Liver (tissue), 7 donors: ENCODE measurements at regions not wholly inside any gene's neighbourhood (a gene's known extent, or its start where the extent isn't known, plus 50 kb on each side); places are given as distances from the start of the nearest gene placed in this dataset.

Source experiments
- DNase-seq: peaks from one replicate; pipeline ENCODE4 v3.0.0-alpha.2; 2017; ENCODE audit warnings: low spot score
- H3K27ac ChIP-seq, 2 donors: one replicate each; pipeline ENCODE4 v1.7.0; 2013; ENCODE audit warnings: inconsistent platforms in 2 of 2, low read length in 2 of 2, control low read depth in 1 of 2, low read depth in 1 of 2, mild to moderate bottlenecking in 1 of 2
- H3K27me3 ChIP-seq, 4 donors: one replicate each; pipeline versions ENCODE4 v1.6.1 to v1.7.0; 2013; ENCODE audit warnings: low read length in 3 of 4, inconsistent platforms in 1 of 4, mild to moderate bottlenecking in 1 of 4, moderate library complexity in 1 of 4; ENCODE audit not compliant: control insufficient read depth in 4 of 4, insufficient read depth in 4 of 4
- H3K36me3 ChIP-seq, 4 donors: one replicate each; pipeline versions ENCODE4 v1.6.1 to v1.7.0; 2013; ENCODE audit warnings: low read length in 3 of 4, mild to moderate bottlenecking in 3 of 4, low read depth in 1 of 4, moderate library complexity in 1 of 4; ENCODE audit not compliant: control insufficient read depth in 4 of 4, insufficient read depth in 3 of 4
- H3K4me1 ChIP-seq, 4 donors: one replicate each; pipeline versions ENCODE4 v1.6.1 to v1.7.0; 2013; ENCODE audit warnings: low read length in 3 of 4, mild to moderate bottlenecking in 3 of 4, moderate library complexity in 1 of 4; ENCODE audit not compliant: control insufficient read depth in 4 of 4, insufficient read depth in 4 of 4
- H3K4me3 ChIP-seq, 3 donors: one replicate each; pipeline versions ENCODE4 v1.6.1 to v1.7.0; 2013; ENCODE audit warnings: low read length in 3 of 3, control low read depth in 1 of 3, low read depth in 1 of 3, mild to moderate bottlenecking in 1 of 3
- H3K9ac ChIP-seq, 2 donors: one replicate each; pipeline ENCODE4 v1.7.0; 2013; ENCODE audit warnings: low read length in 2 of 2, mild to moderate bottlenecking in 2 of 2, moderate library complexity in 2 of 2, control low read depth in 1 of 2, low read depth in 1 of 2
- H3K9me3 ChIP-seq, 4 donors: one replicate each; pipeline versions ENCODE4 v1.6.1 to v1.7.0; 2013; ENCODE audit warnings: low read length in 3 of 4; ENCODE audit not compliant: control insufficient read depth in 4 of 4
- CTCF ChIP-seq: fragments of 150-350 bp; IDR thresholded peaks from 2 replicates; pipeline ENCODE4 v1.5.1; 2017; ENCODE audit warnings: improper control_type of control experiment, low read depth, low read length; ENCODE audit not compliant: missing input control
- EGR1 ChIP-seq, 2 donors: IDR thresholded peaks; 2 replicates each; pipeline ENCODE4 v1.6.1; 2016 to 2018; ENCODE audit warnings: antibody characterized with exemption in 2 of 2, low read depth in 2 of 2
- FOXA1 ChIP-seq: IDR thresholded peaks from 2 replicates; pipeline ENCODE4 v1.6.1; 2016; ENCODE audit warnings: antibody characterized with exemption
- FOXA2 ChIP-seq: IDR thresholded peaks from 2 replicates; pipeline ENCODE4 v1.6.1; 2016; ENCODE audit warnings: antibody characterized with exemption
- GABPA ChIP-seq, 2 donors: IDR thresholded peaks in 1 of 2; conservative IDR thresholded peaks in 1 of 2; 2 replicates each; pipeline ENCODE4 v1.6.1; 2016; ENCODE audit warnings: antibody characterized with exemption in 2 of 2, mild to moderate bottlenecking in 1 of 2, moderate library complexity in 1 of 2
- HNF4A ChIP-seq, 2 donors: conservative IDR thresholded peaks; 2 replicates each; pipeline ENCODE4 v1.6.1; 2016; ENCODE audit warnings: antibody characterized with exemption in 2 of 2, mild to moderate bottlenecking in 2 of 2
- HNF4G ChIP-seq: IDR thresholded peaks from 2 replicates; pipeline ENCODE4 v1.6.1; 2016; ENCODE audit warnings: antibody characterized with exemption
- JUND ChIP-seq, 2 donors: IDR thresholded peaks; 2 replicates each; pipeline ENCODE4 v1.6.1; 2016; ENCODE audit warnings: antibody characterized with exemption in 2 of 2
- MAX ChIP-seq: IDR thresholded peaks from 2 replicates; pipeline ENCODE4 v1.6.1; 2016; ENCODE audit warnings: antibody characterized with exemption
- NR2F2 ChIP-seq: IDR thresholded peaks from 2 replicates; pipeline ENCODE4 v1.6.1; 2016; ENCODE audit warnings: antibody characterized with exemption
- RAD21 ChIP-seq, 2 donors: IDR thresholded peaks; 2 replicates each; pipeline ENCODE4 v1.6.1; 2016; ENCODE audit warnings: antibody characterized with exemption in 2 of 2, mild to moderate bottlenecking in 2 of 2
- REST ChIP-seq: IDR thresholded peaks from 2 replicates; pipeline ENCODE4 v1.6.1; 2016; ENCODE audit warnings: antibody characterized with exemption, mild to moderate bottlenecking
- SP1 ChIP-seq: IDR thresholded peaks from 2 replicates; pipeline ENCODE4 v1.6.1; 2018; ENCODE audit warnings: antibody characterized with exemption, mild to moderate bottlenecking
- YY1 ChIP-seq: IDR thresholded peaks from 2 replicates; pipeline ENCODE4 v1.6.1; 2016; ENCODE audit warnings: antibody characterized with exemption, mild to moderate bottlenecking
- ZBTB33 ChIP-seq: IDR thresholded peaks from 2 replicates; pipeline ENCODE4 v1.6.1; 2016; ENCODE audit warnings: antibody characterized with exemption
- TF ChIP-seq, protein P1 (sequence below): IDR thresholded peaks from 2 replicates; pipeline ENCODE4 v1.6.1; 2016; ENCODE audit warnings: antibody characterized with exemption
- donor health status: healthy.
- donor health status: healthy.
- donor health status: healthy.
- donor health status: healthy.

GRCh38 chr2:83386549-83386948, 1072.5 kb downstream of the SUCLG1 start (continued):
- no peak for TF ChIP-seq ZBTB33
- TF ChIP-seq JUND (IDR thresholded peaks at IDR 0.05) = no peak
- no peak for TF ChIP-seq HNF4A (conservative IDR thresholded peaks at IDR 0.05)
- TF ChIP-seq RAD21 (IDR thresholded peaks at IDR 0.05) = no peak
- TF ChIP-seq FOXA2 = no peak

GRCh38 chr2:83378921-83379320, 1080.2 kb downstream of the SUCLG1 start:
- Histone ChIP-seq H3K4me3 (no peak overlapping the region), H3K4me1 (no peaks in the 10 kb centered on the region), H3K27me3 (no peaks in the 10 kb centered on the region), H3K9ac (no peak overlapping the region), H3K9me3 (peaks cover 0 to 5% (median 3%) of the 10 kb centered on the region in 4 donors), H3K36me3 (peaks cover 0 to 2% (median 0%) of the 10 kb centered on the region in 4 donors), H3K27ac (no peak overlapping the region)
- TF ChIP-seq EGR1 (IDR thresholded peaks at IDR 0.05; ENCODE audit: low read depth in 2 of 2) (no peak), FOXA2 (no peak), RAD21 (IDR thresholded peaks at IDR 0.05) (no peak), FOXA1 (no peak), REST (no peak), HNF4A (conservative IDR thresholded peaks at IDR 0.05) (no peak), GABPA (IDR thresholded peaks at IDR 0.05 in 1 of 2, conservative IDR thresholded peaks at IDR 0.05 in 1 of 2) (no peak), HNF4G (no peak), CTCF (no peak), NR2F2 (no peak), YY1 (no peak), MAX (no peak), SP1 (no peak)
- TF ChIP-seq, protein P1, sequence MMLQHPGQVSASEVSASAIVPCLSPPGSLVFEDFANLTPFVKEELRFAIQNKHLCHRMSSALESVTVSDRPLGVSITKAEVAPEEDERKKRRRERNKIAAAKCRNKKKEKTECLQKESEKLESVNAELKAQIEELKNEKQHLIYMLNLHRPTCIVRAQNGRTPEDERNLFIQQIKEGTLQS = no peak
- DNase-seq = no peak
